IMR-90 (cell line): ENCODE measurements at regions not wholly inside any gene's neighbourhood (a gene's known extent, or its start where the extent isn't known, plus 50 kb on each side); places are given as distances from the start of the nearest gene placed in this dataset.

Source experiments
- ATAC-seq: fragments of 200-7000 bp; cut with Tn5 transposase; 2 replicates; pipeline ENCODE4 v1.9.1; 2020; ENCODE audit warnings: low read depth, mild to moderate bottlenecking, moderate library complexity
- BruUV-seq: library from RNA; stranded (reverse); fragments of 400-500 nt; replicated peaks from 2 replicates; lab custom pipeline; 2021; lab: Mats Ljungman, UMichigan
- CTCF ChIA-PET: fragments of 300-600 bp; formaldehyde crosslinking; extraction: SDS; loops from one replicate; lab custom pipeline; 2021; ENCODE audit warnings: antibody characterized with exemption; lab: Yijun Ruan, JAX
- POLR2A ChIA-PET: fragments of 300-600 bp; sonication (Branson Sonifier 250); formaldehyde crosslinking; loops from one replicate; lab custom pipeline; 2022; ENCODE audit warnings: antibody characterized with exemption; ENCODE audit not compliant: unreplicated experiment; lab: Charles Lee
- DNase-seq: peaks from one replicate; pipeline ENCODE4 v3.0.0; 2013
- H2AFZ ChIP-seq: replicated peaks from 2 replicates; pipeline ENCODE3; 2013; ENCODE audit warnings: low read length, mild to moderate bottlenecking; ENCODE audit not compliant: poor library complexity
- H2AK5ac ChIP-seq: 2 replicates; pipeline ENCODE4 v1.6.1; 2013; ENCODE audit warnings: low read depth, low read length, inconsistent platforms
- H2AK9ac ChIP-seq: replicated peaks from 2 replicates; pipeline ENCODE3; 2013; ENCODE audit warnings: mild to moderate bottlenecking, low read depth, low read length, moderate library complexity; ENCODE audit not compliant: poor library complexity
- H2BK120ac ChIP-seq: 2 replicates; pipeline ENCODE4 v1.6.1; 2013; ENCODE audit warnings: low read depth, low read length, inconsistent platforms
- H2BK15ac ChIP-seq: 3 replicates; pipeline ENCODE4 v1.6.1; 2013; ENCODE audit warnings: low read depth, low read length, inconsistent platforms
- H2BK20ac ChIP-seq: 2 replicates; pipeline ENCODE4 v1.6.1; 2013; ENCODE audit warnings: low read depth, mild to moderate bottlenecking, inconsistent platforms, low read length, moderate library complexity
- H2BK5ac ChIP-seq: 2 replicates; pipeline ENCODE4 v1.6.1; 2013; ENCODE audit warnings: mild to moderate bottlenecking, low read depth, low read length, inconsistent platforms; ENCODE audit not compliant: poor library complexity, severe bottlenecking
- H3K14ac ChIP-seq: replicated peaks from 2 replicates; pipeline ENCODE4 v1.6.1; 2013; ENCODE audit warnings: low read depth, low read length, inconsistent platforms
- H3K18ac ChIP-seq: 2 replicates; pipeline ENCODE4 v1.6.1; 2013; ENCODE audit warnings: low read depth, low read length, control low read depth
- H3K23ac ChIP-seq: 2 replicates; pipeline ENCODE4 v1.6.1; 2013; ENCODE audit warnings: low read depth, low read length, inconsistent platforms
- H3K27ac ChIP-seq: 2 replicates; pipeline ENCODE4 v1.5.1; 2013; ENCODE audit warnings: mild to moderate bottlenecking, control low read depth, low read length; ENCODE audit not compliant: insufficient read depth
- H3K27me3 ChIP-seq: 2 replicates; pipeline ENCODE4 v1.6.1; 2013; ENCODE audit warnings: low read length; ENCODE audit not compliant: control insufficient read depth, insufficient read depth
- H3K36me3 ChIP-seq: 2 replicates; pipeline ENCODE4 v1.6.1; 2013; ENCODE audit warnings: low read length, mixed read lengths; ENCODE audit not compliant: control insufficient read depth, insufficient read depth
- H3K4ac ChIP-seq: 2 replicates; pipeline ENCODE4 v1.6.1; 2013; ENCODE audit warnings: low read depth, low read length, inconsistent platforms
- H3K4me1 ChIP-seq: 2 replicates; pipeline ENCODE4 v1.6.1; 2013; ENCODE audit warnings: low read length, mixed read lengths; ENCODE audit not compliant: control insufficient read depth, insufficient read depth
- H3K4me2 ChIP-seq: 2 replicates; pipeline ENCODE4 v1.6.1; 2013; ENCODE audit warnings: low read depth, mild to moderate bottlenecking, control low read depth, low read length, moderate library complexity
- H3K4me3 ChIP-seq: 2 replicates; pipeline ENCODE4 v1.5.1; 2013; ENCODE audit warnings: low read depth, mild to moderate bottlenecking, control low read depth, low read length, moderate library complexity; ENCODE audit not compliant: insufficient read depth
- H3K56ac ChIP-seq: 2 replicates; pipeline ENCODE4 v1.6.1; 2013; ENCODE audit warnings: low read length, inconsistent platforms; ENCODE audit not compliant: insufficient read depth; ENCODE audit errors: extremely low read depth
- H3K79me1 ChIP-seq, 2 experiments: 2 replicates each; pipeline ENCODE4 v1.6.1; 2013; ENCODE audit warnings: low read length in 2 of 2, inconsistent platforms in 1 of 2, low read depth in 1 of 2
- H3K9ac ChIP-seq: 2 replicates; pipeline ENCODE4 v1.6.1; 2013; ENCODE audit warnings: low read depth, low read length, control low read depth
- H3K9me1 ChIP-seq: 2 replicates; pipeline ENCODE4 v1.6.1; 2013; ENCODE audit warnings: low read length, inconsistent platforms; ENCODE audit not compliant: insufficient read depth
- H3K9me3 ChIP-seq: 2 replicates; pipeline ENCODE4 v1.6.1; 2013; ENCODE audit warnings: low read length; ENCODE audit not compliant: control insufficient read depth, insufficient read depth
- H4K20me1 ChIP-seq: 2 replicates; pipeline ENCODE4 v1.6.1; 2013; ENCODE audit warnings: low read length, inconsistent platforms; ENCODE audit not compliant: insufficient read depth
- H4K5ac ChIP-seq: 2 replicates; pipeline ENCODE4 v1.6.1; 2013; ENCODE audit warnings: mild to moderate bottlenecking, low read depth, low read length, control low read depth
- H4K8ac ChIP-seq, 2 experiments: 2 replicates each; pipeline ENCODE4 v1.6.1; 2013; ENCODE audit warnings: low read depth in 2 of 2, low read length in 2 of 2, control low read depth in 1 of 2, inconsistent platforms in 1 of 2
- H4K91ac ChIP-seq: 2 replicates; pipeline ENCODE4 v1.6.1; 2013; ENCODE audit warnings: low read depth, low read length, inconsistent platforms; ENCODE audit not compliant: insufficient read depth
- BHLHE40 ChIP-seq: fragments of 150-350 bp; IDR thresholded peaks from 2 replicates; pipeline ENCODE4 v1.6.1; 2016; ENCODE audit warnings: mild to moderate bottlenecking, low read depth, low read length
- CEBPB ChIP-seq: IDR thresholded peaks from 2 replicates; pipeline ENCODE4 v1.6.1; 2012; ENCODE audit warnings: low read depth, low read length, improper control_type of control experiment
- CHD1 ChIP-seq: IDR thresholded peaks from 2 replicates; pipeline ENCODE4 v1.6.1; 2012; ENCODE audit warnings: low read depth, low read length, improper control_type of control experiment
- FOS ChIP-seq: fragments of 150-350 bp; IDR thresholded peaks from 2 replicates; pipeline ENCODE4 v1.6.1; 2016; ENCODE audit warnings: low read depth, low read length
- MAFK ChIP-seq: IDR thresholded peaks from 2 replicates; pipeline ENCODE4 v1.6.1; 2012; ENCODE audit warnings: low read depth, low read length, improper control_type of control experiment
- MAZ ChIP-seq: IDR thresholded peaks from 2 replicates; pipeline ENCODE4 v1.6.1; 2012; ENCODE audit warnings: low read depth, mild to moderate bottlenecking, low read length, improper control_type of control experiment, moderate library complexity, borderline replicate concordance
- MXI1 ChIP-seq: IDR thresholded peaks from 2 replicates; pipeline ENCODE4 v1.6.1; 2012; ENCODE audit warnings: low read depth, mild to moderate bottlenecking, low read length, moderate library complexity, borderline replicate concordance
- NFE2L2 ChIP-seq: fragments of 150-350 bp; IDR thresholded peaks from 2 replicates; pipeline ENCODE4 v1.6.1; 2016; ENCODE audit warnings: low read depth, mild to moderate bottlenecking, low read length
- POLR2A ChIP-seq: IDR thresholded peaks from 2 replicates; pipeline ENCODE4 v1.6.1; 2012; ENCODE audit warnings: mild to moderate bottlenecking, low read depth, low read length
- RAD21 ChIP-seq: IDR thresholded peaks from 2 replicates; pipeline ENCODE4 v1.6.1; 2012; ENCODE audit warnings: low read length, improper control_type of control experiment
- RCOR1 ChIP-seq: IDR thresholded peaks from 2 replicates; pipeline ENCODE4 v1.6.1; 2012; ENCODE audit warnings: mild to moderate bottlenecking, low read length, improper control_type of control experiment; ENCODE audit not compliant: insufficient replicate concordance
- RFX5 ChIP-seq: IDR thresholded peaks from 2 replicates; pipeline ENCODE4 v1.8.0; 2012; ENCODE audit warnings: low read depth, mild to moderate bottlenecking, low read length, moderate library complexity
- SMC3 ChIP-seq: fragments of 150-350 bp; IDR thresholded peaks from 2 replicates; pipeline ENCODE4 v1.6.1; 2016; ENCODE audit warnings: low read depth, mild to moderate bottlenecking, antibody characterized with exemption, low read length, moderate library complexity
- USF2 ChIP-seq: fragments of 150-350 bp; IDR thresholded peaks from 2 replicates; pipeline ENCODE4 v1.6.1; 2017; ENCODE audit warnings: mild to moderate bottlenecking, antibody characterized with exemption, low read length, low read depth
- WGBS, 2 experiments: methylation state at CpG; one replicate each; pipeline versions ENCODE4 v1.1.5 to v1.1.7; 2013; ENCODE audit warnings: missing lambda C conversion rate in 2 of 2; ENCODE audit not compliant: insufficient read length in 1 of 2; ENCODE audit errors: extremely low coverage in 2 of 2; 5-methylcytosine and 5-hydroxymethylcytosine counted together
- dilution Hi-C: fragments of 300-500 bp; cut with HindIII; formaldehyde crosslinking; loops from one replicate; pipeline ENCODE4 v1.14.3; 2018; ENCODE audit warnings: low sequenced_read_pairs; ENCODE audit not compliant: unreplicated experiment
- in situ Hi-C: fragments of 300-500 bp; cut with MboI; formaldehyde crosslinking; loops from 3 replicates; pipeline ENCODE4 v1.14.3; 2019; ENCODE audit warnings: low sequenced_read_pairs, inconsistent platforms, mixed read lengths
- intact Hi-C: fragments of 100-400 bp; cut with micrococcal nuclease; formaldehyde crosslinking; loops from 2 replicates; pipeline ENCODE4 v1.10.0; 2022
- TF ChIP-seq, protein P1 (sequence below): conservative IDR thresholded peaks from 2 replicates; pipeline ENCODE4 v1.5.1; 2012; ENCODE audit warnings: mild to moderate bottlenecking, low read depth, low read length, improper control_type of control experiment
- TF ChIP-seq, protein P2 (sequence below): fragments of 150-350 bp; IDR thresholded peaks from 2 replicates; pipeline ENCODE4 v1.6.1; 2016; ENCODE audit warnings: low read depth, mild to moderate bottlenecking, low read length, moderate library complexity, borderline replicate concordance

GRCh38 chr10:29827512-29827911, 192.7 kb upstream of the SVIL start:
- no peaks in the 10 kb centered on the region for H3K36me3 ChIP-seq

More at GRCh38 chr10:29827512-29827911, 192.7 kb upstream of the SVIL start:
- H3K4me1 ChIP-seq = no peaks in the 10 kb centered on the region
- H3K18ac ChIP-seq = no peak overlapping the region
- H2AK5ac ChIP-seq = no peak overlapping the region
- no peak overlapping the region for H3K14ac ChIP-seq
- no peak overlapping the region for H2BK120ac ChIP-seq
- no peaks in the 10 kb centered on the region for H3K9me1 ChIP-seq
- H3K79me1 ChIP-seq = no peaks in the 10 kb centered on the region
- H2BK5ac ChIP-seq = no peak overlapping the region
- no peak for DNase-seq
- H3K56ac ChIP-seq = no peak overlapping the region
- H4K8ac ChIP-seq = no peak overlapping the region
- no peak overlapping the region for H4K91ac ChIP-seq
- CTCF ChIA-PET = no interaction called here
- dilution Hi-C loops = no loop called here
- peaks cover 2% of the 10 kb centered on the region; the same call in 1 of the 2 replicates for H3K27me3 ChIP-seq
- in situ Hi-C loops = no loop called here
- H4K5ac ChIP-seq = no peak overlapping the region
- H3K27ac ChIP-seq = no peak overlapping the region
- H2AFZ ChIP-seq = no peak overlapping the region
- no peak overlapping the region for H3K23ac ChIP-seq
- H3K9me3 ChIP-seq = peaks cover 8% of the 10 kb centered on the region
- 100% methylated on average over 1 of the region's 7 CpGs; no CpG with 5 or more reads in 1 of the 2 experiments for WGBS, 2 experiments
- H3K9ac ChIP-seq = no peak overlapping the region
- no peak overlapping the region for H2BK15ac ChIP-seq
- intact Hi-C loops = no loop called here
- H3K4me2 ChIP-seq = no peak overlapping the region
- no peaks in the 10 kb centered on the region for H4K20me1 ChIP-seq
- no peak for ATAC-seq
- TF ChIP-seq, protein P1, sequence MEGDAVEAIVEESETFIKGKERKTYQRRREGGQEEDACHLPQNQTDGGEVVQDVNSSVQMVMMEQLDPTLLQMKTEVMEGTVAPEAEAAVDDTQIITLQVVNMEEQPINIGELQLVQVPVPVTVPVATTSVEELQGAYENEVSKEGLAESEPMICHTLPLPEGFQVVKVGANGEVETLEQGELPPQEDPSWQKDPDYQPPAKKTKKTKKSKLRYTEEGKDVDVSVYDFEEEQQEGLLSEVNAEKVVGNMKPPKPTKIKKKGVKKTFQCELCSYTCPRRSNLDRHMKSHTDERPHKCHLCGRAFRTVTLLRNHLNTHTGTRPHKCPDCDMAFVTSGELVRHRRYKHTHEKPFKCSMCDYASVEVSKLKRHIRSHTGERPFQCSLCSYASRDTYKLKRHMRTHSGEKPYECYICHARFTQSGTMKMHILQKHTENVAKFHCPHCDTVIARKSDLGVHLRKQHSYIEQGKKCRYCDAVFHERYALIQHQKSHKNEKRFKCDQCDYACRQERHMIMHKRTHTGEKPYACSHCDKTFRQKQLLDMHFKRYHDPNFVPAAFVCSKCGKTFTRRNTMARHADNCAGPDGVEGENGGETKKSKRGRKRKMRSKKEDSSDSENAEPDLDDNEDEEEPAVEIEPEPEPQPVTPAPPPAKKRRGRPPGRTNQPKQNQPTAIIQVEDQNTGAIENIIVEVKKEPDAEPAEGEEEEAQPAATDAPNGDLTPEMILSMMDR = no peak
- TF ChIP-seq, protein P2, sequence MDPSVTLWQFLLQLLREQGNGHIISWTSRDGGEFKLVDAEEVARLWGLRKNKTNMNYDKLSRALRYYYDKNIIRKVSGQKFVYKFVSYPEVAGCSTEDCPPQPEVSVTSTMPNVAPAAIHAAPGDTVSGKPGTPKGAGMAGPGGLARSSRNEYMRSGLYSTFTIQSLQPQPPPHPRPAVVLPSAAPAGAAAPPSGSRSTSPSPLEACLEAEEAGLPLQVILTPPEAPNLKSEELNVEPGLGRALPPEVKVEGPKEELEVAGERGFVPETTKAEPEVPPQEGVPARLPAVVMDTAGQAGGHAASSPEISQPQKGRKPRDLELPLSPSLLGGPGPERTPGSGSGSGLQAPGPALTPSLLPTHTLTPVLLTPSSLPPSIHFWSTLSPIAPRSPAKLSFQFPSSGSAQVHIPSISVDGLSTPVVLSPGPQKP = no peak
- TF ChIP-seq MXI1 = no peak
- TF ChIP-seq MAFK = no peak
- TF ChIP-seq RAD21 = no peak
- TF ChIP-seq USF2 = no peak
- TF ChIP-seq MAZ = no peak
- TF ChIP-seq RCOR1 = no peak
- no peak for TF ChIP-seq RFX5
- no peak for TF ChIP-seq CEBPB
- no peak for TF ChIP-seq FOS
- TF ChIP-seq CHD1 = no peak
- TF ChIP-seq SMC3 = no peak
- no peak for TF ChIP-seq POLR2A
- TF ChIP-seq BHLHE40 = no peak
- no peak for TF ChIP-seq NFE2L2
- no TSS peak for BruUV-seq
- POLR2A ChIA-PET = no interaction called here
- H3K4me3 ChIP-seq = no peak overlapping the region
- no peak overlapping the region for H2BK20ac ChIP-seq
- H2AK9ac ChIP-seq = no peak overlapping the region
- H3K4ac ChIP-seq = no peak overlapping the region
